ENCODE measurements at regions not wholly inside any gene's neighbourhood (a gene's known extent, or its start where the extent isn't known, plus 50 kb on each side); places are given as distances from the start of the nearest gene placed in this dataset.

DNA sequence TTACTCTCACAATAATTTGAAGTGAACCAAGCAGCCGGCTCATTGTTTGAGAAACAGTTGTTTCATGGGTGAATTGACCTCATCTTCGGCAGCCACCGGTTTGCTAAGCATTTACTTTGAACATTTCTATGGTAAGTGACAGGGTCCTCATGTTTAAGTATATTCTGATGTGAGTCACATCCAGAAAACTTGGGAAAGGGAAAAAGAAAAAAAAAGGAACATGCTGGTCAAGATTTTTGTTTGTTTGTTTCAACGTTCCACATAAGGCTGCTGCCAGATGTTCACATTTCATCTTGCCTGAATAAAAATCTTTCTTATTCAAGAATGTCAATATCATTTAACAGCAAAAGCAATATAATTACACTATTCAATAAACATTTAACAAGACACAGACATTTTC lies 55.0 kb upstream of the EXOC2 start:
- DNase-seq: no peak

DNA sequence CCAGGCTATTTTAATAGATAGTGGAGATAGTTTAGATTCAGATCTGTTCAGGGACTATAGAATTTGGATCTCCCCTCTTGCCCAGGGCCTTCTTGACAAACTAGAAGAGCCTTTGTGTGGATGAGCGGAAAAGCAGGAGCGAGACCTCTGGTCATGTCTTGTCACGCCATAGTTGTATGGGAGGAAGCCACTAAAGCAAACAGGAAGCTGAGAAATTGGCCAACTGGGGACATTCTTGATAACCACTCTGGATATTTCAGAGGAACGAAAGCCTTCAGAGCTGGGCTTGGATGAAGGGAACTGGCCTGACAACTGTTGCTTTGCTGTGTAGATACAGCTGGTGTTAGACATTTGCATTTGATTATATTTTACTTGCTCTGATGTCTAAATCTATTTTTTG lies 54.1 kb upstream of the EXOC2 start:
- no peak for DNase-seq

DNA sequence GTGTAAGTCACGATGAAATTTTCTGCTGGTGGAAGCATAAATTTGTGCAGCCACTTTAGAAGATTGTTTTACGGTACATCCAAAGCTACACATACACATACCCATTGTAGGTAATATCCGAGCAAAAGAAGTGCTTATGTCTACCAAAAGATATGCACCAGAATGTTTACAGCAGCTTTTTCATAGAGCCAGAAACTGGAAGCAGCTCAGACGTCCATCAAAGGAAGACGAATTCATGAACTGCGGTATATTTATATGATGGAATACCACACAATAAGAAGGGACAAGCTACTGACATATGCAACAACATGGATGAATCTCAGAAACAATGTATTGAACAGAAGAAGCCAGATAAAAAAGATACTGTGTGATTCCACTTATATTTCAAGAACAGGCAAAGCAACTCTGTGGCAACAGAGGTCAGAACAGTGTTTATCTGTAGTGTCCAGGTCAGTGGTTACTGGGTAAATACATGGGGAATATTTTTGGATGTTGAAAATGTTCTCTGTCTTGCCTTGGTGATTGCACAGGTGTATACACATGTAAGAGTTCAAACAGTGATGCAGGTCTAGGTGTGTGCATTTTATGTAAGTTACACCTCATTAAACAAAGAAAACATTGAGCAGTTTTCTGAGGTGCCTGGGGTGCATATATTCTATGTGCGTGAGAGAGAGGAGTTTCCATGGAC lies 51.9 kb upstream of the EXOC2 start:
- DNase-seq: no peak

DNA sequence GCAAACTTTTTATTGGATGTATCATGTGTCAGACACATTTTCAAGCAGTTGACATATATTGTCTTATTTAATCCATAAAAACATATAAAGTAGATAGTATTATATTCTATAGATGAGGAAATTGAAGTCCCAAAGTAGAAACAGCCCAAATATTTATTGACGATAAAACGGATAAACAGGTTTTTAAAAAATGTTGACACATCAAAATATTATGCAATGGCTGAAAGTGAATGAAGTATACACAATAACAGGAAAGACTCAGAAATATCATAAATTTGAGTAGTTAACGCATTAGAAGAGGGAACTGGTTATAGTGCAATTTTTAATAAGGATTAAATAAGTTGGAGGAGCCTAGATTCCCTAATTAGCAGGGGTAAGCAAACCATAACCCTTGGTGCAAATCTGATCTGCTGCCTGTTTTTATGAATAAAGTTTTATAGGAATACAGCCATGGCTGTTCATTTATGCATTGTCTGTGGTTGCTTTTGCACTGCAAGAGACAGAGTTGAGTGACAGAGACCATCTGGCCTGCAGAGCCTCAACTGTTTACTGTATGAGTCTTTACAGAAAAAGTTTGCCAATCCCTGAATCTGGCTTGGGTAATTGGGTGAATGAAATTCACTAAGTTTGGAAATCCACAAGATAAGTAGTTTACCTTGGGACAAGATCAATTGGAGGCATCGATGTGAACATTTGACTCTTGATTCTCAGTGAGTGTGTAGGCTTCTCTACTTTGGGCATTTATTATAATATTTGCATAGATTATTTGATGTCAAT lies 50.6 kb upstream of the EXOC2 start:
- DNase-seq: no peak

Measured in activated CD8-positive, alpha-beta memory T cell treated with anti-CD3 and anti-CD28 coated beads for 24 hours (primary cell).